NCI-H446 treated with DMSO at 0.1 percent for 48 hours (cell line): ENCODE measurements at regions not wholly inside any gene's neighbourhood (a gene's known extent, or its start where the extent isn't known, plus 50 kb on each side); places are given as distances from the start of the nearest gene placed in this dataset.

Experiments used
- DNase-seq: peaks from one replicate; lab custom pipeline; 2025; lab: John Stamatoyannopoulos, UW

- DNase-seq, result no peak
Observed at GRCh38 chr18:44143072-44143471, 537.6 kb upstream of the SETBP1 start.

GRCh38 chr18:44149706-44150105 is 531.0 kb upstream of the SETBP1 start:
- DNase-seq, result no peak

GRCh38 chr18:44153981-44154380 is 526.7 kb upstream of the SETBP1 start:
- DNase-seq, result no peak

GRCh38 chr18:44156126-44156525 is 524.6 kb upstream of the SETBP1 start:
- no peak for DNase-seq

- DNase-seq, result no peak
Observed at GRCh38 chr18:44156776-44157335, 523.8 kb upstream of the SETBP1 start.

- no peak for DNase-seq
Observed at GRCh38 chr18:44170208-44170880, 510.3 kb upstream of the SETBP1 start.

- no peak for DNase-seq
Observed at GRCh38 chr18:44171301-44171700, 509.4 kb upstream of the SETBP1 start.

GRCh38 chr18:44175891-44176290 is 504.8 kb upstream of the SETBP1 start:
- DNase-seq, result no peak

- no peak for DNase-seq
Observed at GRCh38 chr18:44178476-44178875, 502.2 kb upstream of the SETBP1 start.

GRCh38 chr18:44179693-44180092 is 501.0 kb upstream of the SETBP1 start:
- DNase-seq, result no peak

GRCh38 chr18:44180683-44181082 is 500.0 kb upstream of the SETBP1 start:
- DNase-seq, result no peak

GRCh38 chr18:44181951-44182747 is 498.5 kb upstream of the SETBP1 start:
- no peak for DNase-seq

GRCh38 chr18:44186001-44186400 is 494.7 kb upstream of the SETBP1 start:
- DNase-seq, result no peak

- no peak for DNase-seq
Observed at GRCh38 chr18:44187090-44187489, 493.6 kb upstream of the SETBP1 start.

GRCh38 chr18:44195394-44196140 is 485.1 kb upstream of the SETBP1 start:
- DNase-seq, result no peak

GRCh38 chr18:44197832-44198611 is 482.7 kb upstream of the SETBP1 start:
- DNase-seq, result no peak

- no peak for DNase-seq
Observed at GRCh38 chr18:44198612-44199284, 481.9 kb upstream of the SETBP1 start.

GRCh38 chr18:44213293-44213692 is 467.4 kb upstream of the SETBP1 start:
- DNase-seq, result no peak

- no peak for DNase-seq
Observed at GRCh38 chr18:44214396-44214795, 466.3 kb upstream of the SETBP1 start.

- no peak for DNase-seq
Observed at GRCh38 chr18:44216169-44216568, 464.5 kb upstream of the SETBP1 start.

- no peak for DNase-seq
Observed at GRCh38 chr18:44227501-44227900, 453.2 kb upstream of the SETBP1 start.
